ENCODE measurements at regions not wholly inside any gene's neighbourhood (a gene's known extent, or its start where the extent isn't known, plus 50 kb on each side); places are given as distances from the start of the nearest gene placed in this dataset.

DNA sequence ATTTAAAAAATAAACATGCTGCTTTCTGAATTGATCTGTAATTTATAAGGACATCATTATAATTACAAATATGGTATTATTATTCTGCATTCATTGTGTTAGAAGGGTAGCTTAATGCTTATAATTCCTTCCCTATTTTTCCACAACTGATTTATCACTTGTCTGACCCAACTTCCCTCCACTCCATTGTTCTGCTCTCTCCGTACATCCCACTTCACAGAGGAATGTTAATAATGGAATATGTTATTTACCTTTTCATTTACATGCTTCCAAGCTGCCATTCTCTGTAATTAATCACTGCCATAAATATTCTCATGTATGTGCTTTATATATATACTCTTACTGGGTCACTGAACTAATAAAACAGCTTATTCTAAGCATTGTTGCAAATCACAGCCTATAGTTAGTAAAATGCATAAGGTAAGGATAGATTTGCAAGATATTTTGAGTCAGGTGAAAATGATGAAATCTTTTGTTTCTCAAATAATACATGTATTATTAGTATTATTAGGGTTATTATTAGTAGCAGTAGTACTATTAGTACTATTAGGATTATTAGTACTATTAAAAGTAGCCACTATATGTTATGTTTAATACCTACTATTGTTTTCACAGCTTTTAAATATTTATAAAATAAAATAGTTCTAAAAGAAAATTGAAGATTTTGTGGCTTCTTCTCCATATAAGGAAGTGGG, 70.6 kb upstream of the NEK7 start:
- Histone ChIP-seq H3K9ac (replicated peaks; ENCODE audit: extremely low read depth, insufficient read depth, low read length) (no peak overlapping the region), H3K27ac (ENCODE audit: insufficient read depth, low read depth, low read length) (no peak overlapping the region), H3K79me2 (ENCODE audit: control insufficient read depth, insufficient read depth, low read length) (no peaks in the 10 kb centered on the region), H3K9me3 (replicated peaks; ENCODE audit: control insufficient read depth, insufficient read depth, low read length) (no peaks in the 10 kb centered on the region), H3K4me1 (ENCODE audit: control insufficient read depth, extremely low read depth, insufficient read depth, low read length) (peaks cover 4% of the 10 kb centered on the region), H3K9me1 (replicated peaks; ENCODE audit: control insufficient read depth, extremely low read depth, insufficient read depth, low read length) (no peaks in the 10 kb centered on the region), H4K20me1 (replicated peaks; ENCODE audit: control insufficient read depth, extremely low read depth, insufficient read depth, low read length) (no peaks in the 10 kb centered on the region), H3K4me3 (replicated peaks in 1 of 3; ENCODE audit: insufficient read depth in 1 of 3, low read depth in 1 of 3, low read length in 3 of 3) (no peak overlapping the region), H3K4me2 (ENCODE audit: insufficient read depth, low read length) (peak overlapping the region; percentile 22), H2AFZ (ENCODE audit: low read depth, low read length) (no peak overlapping the region), H3K36me3 (ENCODE audit: control insufficient read depth in 2 of 2, extremely low read depth in 1 of 2, insufficient read depth in 2 of 2, low read length in 2 of 2) (no peaks in the 10 kb centered on the region), H3K27me3 (ENCODE audit: control insufficient read depth in 2 of 2, insufficient read depth in 2 of 2, low read length in 2 of 2) (no peaks in the 10 kb centered on the region)
- FAIRE-seq (no peak), DNase-seq (ENCODE audit: low read depth, low spot score) (peak; percentile 89)
- ChIA-PET POLR2A (interaction anchor here (1.3 kb wide), 1 partner anchor 70 kb away, joined by 3 read pairs; the partner anchor contains the start of gene NEK7), CTCF (interaction anchor here (0.7 to 2.3 kb wide), 21 partner anchors 11 to 600 kb away, joined by 3 to 16 read pairs (median 3); no protein-coding TSS in a partner anchor)
- dilution Hi-C loops (cut with MboI; ENCODE audit: extremely low pct_ligation_motif_present, low sequenced_read_pairs) (no loop called here), intact Hi-C loops (cut with micrococcal nuclease) (loop anchor here (5.0 kb wide), 1 partner anchor 181 kb away; no protein-coding TSS in a partner anchor)
- BruUV-seq (replicated peaks), result no TSS peak
- TF ChIP-seq, protein P1, sequence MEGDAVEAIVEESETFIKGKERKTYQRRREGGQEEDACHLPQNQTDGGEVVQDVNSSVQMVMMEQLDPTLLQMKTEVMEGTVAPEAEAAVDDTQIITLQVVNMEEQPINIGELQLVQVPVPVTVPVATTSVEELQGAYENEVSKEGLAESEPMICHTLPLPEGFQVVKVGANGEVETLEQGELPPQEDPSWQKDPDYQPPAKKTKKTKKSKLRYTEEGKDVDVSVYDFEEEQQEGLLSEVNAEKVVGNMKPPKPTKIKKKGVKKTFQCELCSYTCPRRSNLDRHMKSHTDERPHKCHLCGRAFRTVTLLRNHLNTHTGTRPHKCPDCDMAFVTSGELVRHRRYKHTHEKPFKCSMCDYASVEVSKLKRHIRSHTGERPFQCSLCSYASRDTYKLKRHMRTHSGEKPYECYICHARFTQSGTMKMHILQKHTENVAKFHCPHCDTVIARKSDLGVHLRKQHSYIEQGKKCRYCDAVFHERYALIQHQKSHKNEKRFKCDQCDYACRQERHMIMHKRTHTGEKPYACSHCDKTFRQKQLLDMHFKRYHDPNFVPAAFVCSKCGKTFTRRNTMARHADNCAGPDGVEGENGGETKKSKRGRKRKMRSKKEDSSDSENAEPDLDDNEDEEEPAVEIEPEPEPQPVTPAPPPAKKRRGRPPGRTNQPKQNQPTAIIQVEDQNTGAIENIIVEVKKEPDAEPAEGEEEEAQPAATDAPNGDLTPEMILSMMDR (IDR thresholded peaks at IDR 0.05; ENCODE audit: extremely low read depth in 1 of 2, insufficient read depth in 1 of 2, low read depth in 1 of 2, low read length in 2 of 2), result no peak
- TF ChIP-seq EZH2 (IDR thresholded peaks at IDR 0.05; ENCODE audit: borderline replicate concordance, low read depth, low read length, severe bottlenecking) (no peak), GATA2 (IDR thresholded peaks at IDR 0.05; ENCODE audit: insufficient read depth, insufficient read length, low read depth, low read length) (no peak), POLR2A (IDR thresholded peaks at IDR 0.05; ENCODE audit: low read depth, low read length) (no peak), MYC (IDR thresholded peaks at IDR 0.05; ENCODE audit: low read depth, low read length) (no peak), JUN (IDR thresholded peaks at IDR 0.05; ENCODE audit: borderline replicate concordance, insufficient read depth, insufficient read length, low read depth) (no peak), FOS (IDR thresholded peaks at IDR 0.05; ENCODE audit: borderline replicate concordance, insufficient read depth, low read length) (no peak), POLR2AphosphoS5 (IDR thresholded peaks at IDR 0.05; ENCODE audit: insufficient read depth, low read depth, low read length) (no peak)
- TF ChIP-seq, protein P2, sequence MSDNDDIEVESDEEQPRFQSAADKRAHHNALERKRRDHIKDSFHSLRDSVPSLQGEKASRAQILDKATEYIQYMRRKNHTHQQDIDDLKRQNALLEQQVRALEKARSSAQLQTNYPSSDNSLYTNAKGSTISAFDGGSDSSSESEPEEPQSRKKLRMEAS (IDR thresholded peaks at IDR 0.05; ENCODE audit: insufficient read depth, insufficient read length), result no peak
